Activated CD4-positive, alpha-beta T cell treated with anti-CD3 and anti-CD28 coated beads, Interleukin-2, amount 50 U/mL, for 48 hours (primary cell): ENCODE measurements at regions not wholly inside any gene's neighbourhood (a gene's known extent, or its start where the extent isn't known, plus 50 kb on each side); places are given as distances from the start of the nearest gene placed in this dataset.
"Not testable (repeated sequence)": the region's sequence is repeated elsewhere in the genome, so short reads cannot be mapped to it uniquely, and the experiment has no call there.

Experiments used
- DNase-seq, 2 experiments: peaks; one replicate each; pipeline ENCODE4 v3.0.0-alpha.2; 2020

- DNase-seq = not testable (repeated sequence)
Observed at GRCh38 chr16:70014915-70015314, 63.8 kb downstream of the CLEC18A start.

- not testable (repeated sequence) for DNase-seq
Observed at GRCh38 chr16:70016751-70017150, 65.6 kb downstream of the CLEC18A start.

GRCh38 chr16:70018254-70018653, 67.1 kb downstream of the CLEC18A start:
- peak; percentile 3 to 7 for DNase-seq

GRCh38 chr16:70023207-70023606, 72.1 kb downstream of the CLEC18A start:
- DNase-seq = not testable (repeated sequence)

GRCh38 chr16:70023956-70024355, 72.8 kb downstream of the CLEC18A start:
- DNase-seq = not testable (repeated sequence)

GRCh38 chr16:70026165-70026854, 75.2 kb downstream of the CLEC18A start:
- not testable (repeated sequence) for DNase-seq

- DNase-seq = not testable (repeated sequence)
Observed at GRCh38 chr16:70032906-70033305, 81.2 kb upstream of the PDPR start.

- DNase-seq = not testable (repeated sequence)
Observed at GRCh38 chr16:70037913-70038312, 76.2 kb upstream of the PDPR start.

GRCh38 chr16:70040554-70040953, 73.6 kb upstream of the PDPR start:
- DNase-seq = not testable (repeated sequence)

- DNase-seq = not testable (repeated sequence)
Observed at GRCh38 chr16:70043538-70044067, 70.5 kb upstream of the PDPR start.

GRCh38 chr16:70046560-70046959, 67.6 kb upstream of the PDPR start:
- DNase-seq = not testable (repeated sequence)

- not testable (repeated sequence) for DNase-seq
Observed at GRCh38 chr16:70048083-70048482, 66.0 kb upstream of the PDPR start.

- DNase-seq = not testable (repeated sequence)
Observed at GRCh38 chr16:70058056-70058455, 56.1 kb upstream of the PDPR start.

- DNase-seq = not testable (repeated sequence)
Observed at GRCh38 chr16:70059429-70059828, 54.7 kb upstream of the PDPR start.

- not testable (repeated sequence) for DNase-seq
Observed at GRCh38 chr16:70060521-70061027, 53.6 kb upstream of the PDPR start.

GRCh38 chr16:70061671-70062218, 52.4 kb upstream of the PDPR start:
- DNase-seq = not testable (repeated sequence)

GRCh38 chr16:70062947-70063346, 51.2 kb upstream of the PDPR start:
- not testable (repeated sequence) for DNase-seq
